ENCODE measurements at regions not wholly inside any gene's neighbourhood (a gene's known extent, or its start where the extent isn't known, plus 50 kb on each side); places are given as distances from the start of the nearest gene placed in this dataset.
"Not testable (repeated sequence)": the region's sequence is repeated elsewhere in the genome, so short reads cannot be mapped to it uniquely, and the experiment has no call there.

DNA sequence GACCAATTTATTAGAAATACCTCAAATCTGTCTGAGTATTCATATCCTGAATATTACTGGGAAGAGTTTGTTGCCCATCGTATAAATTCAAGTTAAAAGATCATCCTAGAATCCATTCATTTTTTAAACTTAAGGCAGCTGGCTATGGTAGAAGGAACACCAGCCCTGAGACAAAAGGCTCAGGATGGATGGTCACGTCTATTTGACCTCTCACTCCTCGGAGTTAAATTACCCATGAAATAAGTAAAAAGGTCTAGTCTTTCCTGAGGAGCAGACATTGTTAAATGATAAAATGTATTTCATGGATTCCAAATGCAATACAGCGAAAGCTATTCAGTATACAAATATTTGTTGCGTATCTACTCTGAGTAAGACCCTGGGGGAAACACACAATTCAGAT is 826.0 kb upstream of the LRATD1 start:
- DNase-seq (ENCODE audit: low read depth in 2 of 3, low spot score in 2 of 3): no peak

DNA sequence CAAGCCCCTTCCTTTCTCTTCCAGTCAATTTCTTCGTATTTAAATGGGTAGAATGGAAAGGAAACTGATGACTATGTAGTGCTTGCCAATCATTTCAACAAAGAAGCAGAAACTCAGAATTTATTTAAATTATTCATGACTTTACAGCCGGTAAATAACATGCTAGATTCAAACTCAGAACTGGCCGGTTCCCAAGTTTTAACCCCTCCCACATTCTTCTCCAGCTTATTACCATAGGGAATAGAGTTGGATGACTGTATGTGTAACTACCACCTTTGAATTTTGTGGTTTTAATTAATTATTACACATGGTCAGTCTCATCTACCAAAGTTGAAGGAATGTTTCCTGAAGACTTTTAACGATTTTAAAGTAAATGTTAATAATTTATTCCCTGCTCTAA is 819.3 kb upstream of the LRATD1 start:
- no peak for DNase-seq (ENCODE audit: low read depth in 2 of 3, low spot score in 2 of 3)

DNA sequence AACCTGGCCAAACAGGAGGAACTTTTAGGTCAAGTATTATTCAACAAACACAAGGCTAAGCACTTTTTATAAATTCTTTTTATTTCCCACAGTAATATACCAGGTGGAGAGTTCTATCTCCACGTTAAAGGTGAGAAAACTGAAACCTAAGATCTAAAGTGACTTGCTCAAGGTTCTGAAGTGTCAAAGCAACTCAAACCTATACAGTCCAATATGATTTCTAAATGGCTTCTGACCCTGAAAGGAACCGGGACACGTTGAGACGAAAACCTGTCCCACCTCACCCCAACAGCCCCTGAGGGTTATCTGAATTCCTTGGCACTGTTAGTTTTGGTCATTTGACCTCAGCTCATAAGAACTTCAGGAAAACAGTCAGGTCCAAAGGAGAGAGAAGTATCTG is 814.5 kb upstream of the LRATD1 start:
- DNase-seq (ENCODE audit: low read depth in 2 of 3, low spot score in 2 of 3): no peak

DNA sequence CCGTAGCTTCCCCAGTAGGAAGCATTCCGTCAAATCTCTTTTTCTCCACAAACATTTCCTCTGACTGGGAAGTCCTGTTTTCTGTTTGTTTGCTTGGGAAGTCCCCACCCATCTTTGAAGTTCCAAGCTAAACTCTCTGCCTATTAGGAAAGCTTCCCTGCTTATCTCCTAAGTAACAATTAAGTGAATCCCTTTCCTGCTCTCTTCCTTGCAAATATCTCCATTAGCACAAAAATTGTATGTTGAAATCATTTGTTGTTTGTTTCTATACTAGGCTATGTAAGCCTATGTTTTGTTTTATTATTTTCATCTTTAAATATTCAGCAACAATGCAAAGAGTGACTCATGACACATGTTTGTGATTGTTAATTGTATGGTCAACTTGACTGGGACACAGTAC is 812.6 kb upstream of the LRATD1 start:
- no peak for DNase-seq (ENCODE audit: low read depth in 2 of 3, low spot score in 2 of 3)

DNA sequence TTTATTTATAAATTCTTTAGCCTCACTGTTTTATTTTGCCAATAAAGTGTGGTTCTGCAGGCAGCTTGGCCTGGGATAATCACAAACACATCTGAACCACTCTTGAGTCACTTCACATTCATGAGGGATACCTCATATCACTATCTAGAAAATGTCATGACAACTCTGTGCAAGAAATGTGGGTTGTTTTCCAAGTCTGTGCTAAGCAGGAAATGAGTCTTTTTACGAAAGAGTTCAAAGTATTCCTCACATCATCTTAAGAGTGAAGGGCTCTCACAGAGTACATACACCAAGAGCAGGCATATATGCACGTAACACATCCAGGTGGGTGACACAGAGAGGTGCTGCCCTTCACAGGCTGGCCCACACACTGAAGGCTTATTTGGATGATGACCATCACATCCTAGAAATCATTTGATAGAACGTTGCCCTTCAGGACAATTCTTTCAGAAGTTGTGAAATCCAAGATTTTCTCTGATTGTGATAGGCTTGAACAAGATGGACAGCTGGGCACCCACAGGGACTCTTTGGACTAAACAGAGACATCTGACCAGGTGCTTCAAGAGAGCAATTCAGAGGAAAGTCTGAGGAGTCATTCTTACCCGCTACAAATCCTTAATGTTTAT is 811.1 kb upstream of the LRATD1 start:
- DNase-seq (ENCODE audit: low read depth in 2 of 3, low spot score in 2 of 3): no peak

DNA sequence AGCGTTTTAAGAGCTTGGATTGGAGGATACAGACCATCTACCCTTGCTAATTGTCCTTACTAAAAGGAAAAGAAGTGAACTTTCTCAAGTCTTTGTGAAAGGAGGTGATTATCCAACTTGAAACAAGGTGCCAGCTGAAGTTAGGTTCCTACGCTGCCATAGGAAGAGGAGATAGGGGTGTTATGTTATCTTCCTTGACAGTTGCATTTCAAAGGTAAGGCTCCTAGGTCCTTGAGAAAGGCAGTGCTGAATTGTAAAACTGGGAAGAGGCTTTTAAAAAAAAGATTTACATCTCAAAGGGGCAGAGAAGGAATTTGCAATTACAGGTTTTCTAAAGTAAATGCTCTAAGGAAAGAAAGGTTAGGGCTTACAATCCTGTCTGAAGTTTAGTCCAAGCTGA is 810.2 kb upstream of the LRATD1 start:
- no peak for DNase-seq (ENCODE audit: low read depth in 2 of 3, low spot score in 2 of 3)

DNA sequence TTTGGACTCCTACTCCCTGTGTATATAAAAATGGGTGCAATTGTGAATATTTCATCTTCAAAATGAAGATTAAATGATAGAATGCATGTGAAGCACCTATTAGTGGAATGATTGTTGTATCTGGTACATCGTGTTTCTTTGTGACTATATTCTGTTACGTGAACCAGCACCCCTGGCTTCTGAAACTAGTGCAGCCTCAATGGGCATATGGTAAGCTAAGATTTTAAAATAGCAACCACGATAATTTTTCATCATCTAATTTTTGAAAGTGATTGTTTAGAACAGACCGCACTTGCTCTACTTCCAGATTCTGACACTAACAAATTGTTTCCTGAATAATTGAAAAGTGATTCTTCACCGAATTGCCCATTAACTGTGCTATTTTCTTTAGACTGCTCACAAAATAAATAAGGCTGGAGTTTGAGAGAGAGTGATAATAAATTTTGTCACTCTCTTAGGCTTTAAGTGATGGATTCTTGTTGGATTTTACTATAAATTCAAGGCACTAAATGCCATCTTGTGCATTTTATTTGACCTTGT is 806.1 kb upstream of the LRATD1 start:
- DNase-seq (ENCODE audit: low read depth in 2 of 3, low spot score in 2 of 3): no peak

DNA sequence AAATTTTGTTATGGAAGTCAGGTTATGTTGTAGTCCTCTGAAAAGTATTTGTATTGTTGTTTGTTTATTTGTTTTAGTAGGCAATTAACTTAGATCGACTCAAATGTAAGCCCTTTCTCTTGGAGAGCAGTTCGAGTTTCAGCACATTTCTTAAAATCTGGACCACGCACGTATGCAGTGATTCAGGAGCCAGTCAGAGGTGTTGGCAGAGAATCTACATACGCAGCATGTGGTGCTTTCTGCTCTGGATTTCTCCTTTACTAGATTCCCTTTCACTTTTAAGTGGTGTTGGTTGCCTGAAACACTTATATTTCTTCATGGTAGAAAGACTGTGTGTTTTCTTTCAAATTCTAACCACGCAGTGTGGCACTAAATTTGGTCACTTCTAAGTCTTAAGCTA is 773.9 kb upstream of the LRATD1 start:
- DNase-seq (ENCODE audit: low read depth in 2 of 3, low spot score in 2 of 3): no peak

DNA sequence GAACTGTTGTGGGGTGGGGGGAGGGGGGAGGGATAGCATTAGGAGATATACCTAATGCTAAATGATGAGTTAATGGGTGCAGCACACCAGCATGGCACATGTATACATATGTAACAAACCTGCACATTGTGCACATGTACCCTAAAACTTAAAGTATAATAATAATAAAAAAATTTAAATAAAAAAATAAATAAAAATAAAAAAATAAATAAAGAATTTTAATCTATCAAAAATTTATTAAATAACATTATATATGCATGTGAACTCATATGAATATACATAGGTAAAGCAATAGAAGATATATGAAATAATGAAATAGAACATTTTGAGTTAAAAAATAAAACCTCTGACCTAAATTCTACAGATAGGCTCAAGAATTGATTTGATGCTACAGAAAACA is 764.2 kb upstream of the LRATD1 start:
- not testable (repeated sequence) for DNase-seq (ENCODE audit: low read depth in 2 of 3, low spot score in 2 of 3)

DNA sequence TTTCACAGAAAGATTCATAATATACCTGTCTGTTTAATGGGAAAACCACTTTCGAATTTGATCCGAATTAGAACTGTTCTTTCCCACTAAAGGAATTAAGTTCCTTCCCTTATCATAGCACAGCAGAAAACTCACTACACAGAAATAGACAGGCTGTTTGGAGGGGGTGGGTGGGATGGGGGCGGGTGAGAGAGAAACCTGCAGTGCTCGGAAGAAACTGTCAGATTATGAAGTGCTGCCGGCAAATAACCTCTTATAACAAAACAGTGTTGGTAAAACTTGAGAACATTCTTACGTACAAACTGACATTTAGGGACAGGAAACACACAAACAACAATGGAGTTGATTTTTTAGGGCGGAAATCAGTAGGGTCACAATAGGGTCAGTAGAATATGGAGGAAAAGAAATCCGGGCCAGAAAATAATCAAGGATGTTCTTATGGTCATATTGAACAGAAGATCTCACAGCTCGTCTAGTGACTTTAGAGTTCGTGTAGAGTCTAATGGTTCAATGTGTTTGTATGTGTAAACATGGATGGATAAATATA is 756.0 kb upstream of the LRATD1 start:
- no peak for DNase-seq (ENCODE audit: low read depth in 2 of 3, low spot score in 2 of 3)

DNA sequence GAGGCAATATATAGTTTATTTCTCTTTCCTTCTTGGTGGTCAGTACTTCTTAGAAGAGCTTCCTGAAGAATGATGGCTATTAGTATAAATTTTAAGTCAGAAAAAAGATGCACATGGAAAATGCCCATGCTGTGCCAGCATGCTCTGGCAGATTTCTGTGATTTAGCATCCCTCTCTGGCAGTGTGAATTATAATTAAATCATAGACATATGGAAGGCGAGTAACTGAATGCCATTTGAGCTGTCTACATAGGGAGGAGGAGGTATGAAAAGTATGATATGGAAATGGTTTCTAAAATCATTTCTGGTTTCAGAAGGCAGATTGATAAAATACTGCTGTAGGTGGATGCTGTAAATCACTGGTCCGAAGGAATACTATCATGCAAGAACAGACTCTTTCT is 754.9 kb upstream of the LRATD1 start:
- DNase-seq (ENCODE audit: low read depth in 2 of 3, low spot score in 2 of 3): no peak

DNA sequence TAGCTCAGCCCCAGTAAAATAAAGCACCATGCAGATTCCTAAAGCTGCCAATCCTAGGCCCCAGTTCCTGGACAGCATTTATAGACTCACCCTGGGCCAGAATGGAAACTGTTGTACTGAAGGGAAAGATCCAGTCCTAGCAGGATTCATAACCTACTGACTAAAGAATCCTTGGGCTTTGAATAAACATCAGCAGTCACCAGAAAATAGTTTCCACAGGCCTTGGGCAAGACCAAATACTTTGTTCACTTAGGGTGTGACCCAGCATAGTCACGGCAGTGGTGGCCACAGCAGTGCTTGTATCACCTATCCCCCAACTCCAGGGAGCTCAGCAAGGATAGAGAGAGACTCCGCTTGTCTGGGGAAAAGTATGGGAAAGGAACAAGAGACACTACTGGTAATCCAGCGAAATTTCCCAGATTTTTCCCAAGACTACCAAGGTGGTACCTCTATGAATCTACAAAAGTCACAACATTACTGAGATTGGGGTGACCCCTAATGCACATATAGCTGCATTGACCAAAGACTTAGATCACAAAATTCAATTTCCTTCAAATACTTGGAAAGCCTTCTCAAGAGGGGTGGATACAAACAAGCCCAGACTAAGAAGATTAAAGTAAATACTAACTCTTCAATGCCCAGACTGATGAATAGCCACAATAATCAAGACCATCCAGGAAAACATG is 748.1 kb upstream of the LRATD1 start:
- no peak for DNase-seq (ENCODE audit: low read depth in 2 of 3, low spot score in 2 of 3)

DNA sequence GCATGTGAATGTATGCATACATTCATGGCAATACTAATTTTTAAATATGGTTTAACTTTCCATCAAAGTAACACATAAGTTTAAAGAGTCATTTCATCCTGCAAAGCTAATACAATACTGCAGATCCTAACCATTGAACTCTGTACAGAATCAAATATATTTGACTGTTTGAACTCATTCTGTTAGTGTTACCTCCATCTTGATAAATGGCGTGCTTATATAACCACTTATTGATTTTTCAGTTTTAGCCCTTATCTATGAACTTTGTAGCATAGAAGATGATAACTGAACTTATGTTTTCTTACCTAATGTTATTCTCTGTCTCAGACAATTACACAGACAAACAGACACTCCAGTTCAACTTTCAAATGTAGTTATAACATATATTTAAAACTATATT is 731.0 kb upstream of the LRATD1 start:
- DNase-seq (ENCODE audit: low read depth in 2 of 3, low spot score in 2 of 3): no peak

DNA sequence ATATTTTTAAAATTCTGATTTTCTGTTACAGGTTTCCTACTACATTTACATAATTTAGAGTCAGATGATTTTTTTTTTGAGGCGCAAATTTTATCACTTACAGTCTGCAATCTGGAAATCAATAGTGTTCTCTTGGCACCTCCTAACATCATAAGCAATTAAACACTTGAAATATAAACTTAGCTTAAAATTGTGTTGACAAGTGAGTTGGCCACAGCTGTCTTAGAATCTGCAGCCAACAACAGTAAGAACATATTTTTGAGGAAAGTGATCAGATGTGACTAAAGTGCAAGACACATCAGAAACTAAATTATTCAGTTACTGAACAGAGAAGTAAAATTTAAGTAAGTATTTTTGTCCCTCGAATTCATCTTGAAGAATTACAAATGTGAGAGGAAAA is 726.7 kb upstream of the LRATD1 start:
- DNase-seq (ENCODE audit: low read depth in 2 of 3, low spot score in 2 of 3): no peak

DNA sequence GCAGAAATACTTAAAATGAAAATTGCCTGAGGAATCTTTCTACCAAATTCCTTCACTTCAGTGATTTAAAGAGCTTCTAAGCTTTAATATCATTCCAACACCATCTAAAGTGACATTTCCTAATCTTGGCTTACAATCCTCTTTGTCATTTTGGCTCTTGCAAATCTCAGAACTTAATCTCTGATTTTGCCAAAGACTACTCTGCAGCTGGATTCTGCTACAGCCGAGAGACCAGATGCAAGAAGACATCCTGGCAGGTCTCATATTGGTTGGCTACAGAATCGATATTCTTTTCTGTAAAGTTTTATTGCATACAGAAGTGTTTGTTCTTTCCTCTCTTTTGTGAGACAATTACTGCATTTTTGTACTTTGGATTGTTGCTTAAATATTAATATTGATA is 716.5 kb upstream of the LRATD1 start:
- no peak for DNase-seq (ENCODE audit: low read depth in 2 of 3, low spot score in 2 of 3)

DNA sequence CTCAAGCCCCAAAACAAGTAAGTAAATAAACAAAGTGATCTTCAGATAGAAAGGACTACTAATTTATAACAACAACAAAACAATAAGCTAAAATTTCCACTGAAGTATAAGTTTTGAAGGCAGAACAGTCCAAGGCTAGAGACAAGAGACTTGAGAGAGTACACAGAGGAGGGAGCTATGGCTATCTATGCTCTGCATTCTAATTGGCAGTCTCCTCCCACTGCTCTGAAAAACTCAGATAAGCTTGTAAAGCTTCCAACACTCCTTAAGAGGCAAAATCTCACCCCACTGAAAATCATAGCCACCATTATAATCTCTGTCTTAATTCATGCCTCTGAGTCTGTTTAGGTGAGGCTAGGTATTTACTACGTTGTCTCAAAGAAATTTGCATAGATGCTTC is 714.6 kb upstream of the LRATD1 start:
- no peak for DNase-seq (ENCODE audit: low read depth in 2 of 3, low spot score in 2 of 3)

DNA sequence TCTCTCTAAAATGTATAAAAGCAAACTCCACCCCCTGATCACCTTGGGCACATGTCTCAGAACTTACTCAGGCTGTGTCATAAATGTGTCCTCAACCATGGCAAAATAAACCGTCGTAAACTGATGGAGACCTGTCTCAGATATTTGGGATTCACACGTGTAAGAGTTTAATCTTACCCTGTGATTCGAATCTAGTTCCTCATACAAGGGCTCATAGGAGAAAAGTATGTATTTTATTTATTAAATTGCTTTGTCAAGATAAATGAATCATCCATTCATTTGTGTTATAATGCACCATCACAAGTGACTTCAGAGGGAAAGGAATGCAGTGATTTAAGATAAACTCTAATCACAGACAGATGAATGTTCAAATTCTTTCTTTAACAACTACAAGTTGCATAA is 712.5 kb upstream of the LRATD1 start:
- no peak for DNase-seq (ENCODE audit: low read depth in 2 of 3, low spot score in 2 of 3)

DNA sequence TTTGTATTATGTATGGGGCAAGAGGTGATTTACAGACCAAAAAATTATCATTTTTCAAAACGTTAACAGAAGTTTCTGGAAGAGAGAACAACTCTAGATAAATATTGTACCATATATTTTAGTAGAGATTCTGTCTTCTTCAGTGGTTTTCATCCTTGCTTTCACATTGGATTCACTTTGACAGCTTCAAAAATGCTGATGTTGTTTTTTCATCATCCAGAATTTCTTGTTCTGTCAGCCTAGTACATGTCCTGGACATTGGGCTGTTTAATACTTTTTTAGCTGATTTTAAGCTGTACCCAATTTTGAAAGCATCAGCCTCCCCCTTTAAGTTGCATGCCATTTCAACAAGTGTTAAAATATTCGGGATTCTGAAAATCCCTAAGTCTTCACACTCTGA is 711.3 kb upstream of the LRATD1 start:
- no peak for DNase-seq (ENCODE audit: low read depth in 2 of 3, low spot score in 2 of 3)

DNA sequence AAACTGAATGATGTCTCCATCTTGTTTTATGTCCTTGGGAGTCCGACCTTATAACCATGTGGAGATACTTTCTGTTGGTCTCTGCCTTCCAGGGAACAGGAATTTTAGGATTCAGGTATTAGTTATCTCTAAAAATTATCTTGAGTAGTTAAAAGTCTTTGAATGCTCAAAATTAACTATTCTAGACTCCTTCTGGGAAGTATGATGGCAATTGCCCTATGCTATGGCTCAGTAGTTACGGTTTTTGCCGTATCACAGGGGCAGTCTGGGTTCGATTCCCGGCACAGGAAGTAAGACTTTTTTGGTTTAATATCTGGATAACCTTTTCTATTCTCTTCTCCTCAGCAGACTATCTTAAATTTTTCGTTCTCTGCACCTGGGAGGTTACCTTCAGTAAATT is 708.7 kb upstream of the LRATD1 start:
- no peak for DNase-seq (ENCODE audit: low read depth in 2 of 3, low spot score in 2 of 3)

DNA sequence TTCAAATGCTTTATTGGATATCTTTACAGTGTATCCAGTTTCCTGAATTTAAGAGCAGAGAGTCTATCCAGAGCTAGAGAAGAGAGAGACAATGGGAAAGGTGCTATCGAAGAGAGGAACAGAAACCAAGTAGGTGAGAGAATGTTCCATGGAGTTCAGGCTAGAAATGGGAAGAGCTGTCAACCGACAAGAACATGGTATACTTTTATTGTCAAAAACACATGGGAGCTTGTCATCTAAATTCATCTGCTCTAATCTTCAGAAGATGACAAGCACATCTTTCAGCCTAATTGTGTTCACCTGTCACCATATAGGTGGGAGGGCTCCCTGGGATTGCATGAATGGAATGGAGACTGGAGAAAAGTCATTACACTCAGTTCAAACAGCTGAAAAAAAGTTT is 690.4 kb upstream of the LRATD1 start:
- DNase-seq (ENCODE audit: low read depth in 2 of 3, low spot score in 2 of 3): no peak

DNA sequence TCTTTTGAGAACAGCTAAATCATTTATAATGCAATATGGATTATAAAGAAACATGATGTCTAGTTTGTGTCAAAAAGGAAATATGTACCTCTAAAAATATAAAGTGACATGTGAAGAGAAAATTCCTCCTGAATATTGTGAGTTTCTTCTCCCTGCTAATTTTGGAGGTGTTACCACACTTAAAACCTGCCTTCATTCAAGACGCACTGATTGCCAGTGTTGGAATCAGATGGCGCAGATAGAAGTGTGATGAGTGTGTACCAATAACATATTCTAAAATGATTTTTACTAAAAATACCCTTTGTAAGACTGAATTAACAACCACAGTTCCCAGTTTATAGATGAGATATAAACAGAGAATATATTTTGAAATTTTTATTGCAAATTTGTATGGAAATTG is 681.8 kb upstream of the LRATD1 start:
- DNase-seq (ENCODE audit: low read depth in 2 of 3, low spot score in 2 of 3): no peak

DNA sequence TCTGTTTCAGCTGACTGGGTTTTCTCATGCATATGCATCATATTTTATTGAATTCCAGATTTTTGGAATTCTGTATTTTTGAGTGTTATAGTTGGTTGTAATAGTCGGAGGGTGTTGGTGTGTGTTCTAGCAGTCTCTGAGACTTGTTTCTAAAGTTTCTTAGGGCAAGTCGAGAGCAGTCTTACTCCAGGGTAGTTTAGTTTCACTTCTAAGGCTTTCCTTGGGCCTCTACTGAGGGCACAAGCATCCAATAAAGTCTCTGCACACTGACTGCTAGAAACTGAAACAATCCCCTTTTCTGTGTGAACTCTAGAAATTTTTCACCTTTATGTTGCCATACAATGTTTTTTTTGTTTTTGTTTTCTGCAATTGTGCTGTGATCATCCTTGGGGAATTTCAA is 663.7 kb upstream of the LRATD1 start:
- no peak for DNase-seq (ENCODE audit: low read depth in 2 of 3, low spot score in 2 of 3)
